ENCODE measurements at regions not wholly inside any gene's neighbourhood (a gene's known extent, or its start where the extent isn't known, plus 50 kb on each side); places are given as distances from the start of the nearest gene placed in this dataset.
A peak's percentile ranks its signal among the peaks of the same experiment; 100 is the strongest.

DNA sequence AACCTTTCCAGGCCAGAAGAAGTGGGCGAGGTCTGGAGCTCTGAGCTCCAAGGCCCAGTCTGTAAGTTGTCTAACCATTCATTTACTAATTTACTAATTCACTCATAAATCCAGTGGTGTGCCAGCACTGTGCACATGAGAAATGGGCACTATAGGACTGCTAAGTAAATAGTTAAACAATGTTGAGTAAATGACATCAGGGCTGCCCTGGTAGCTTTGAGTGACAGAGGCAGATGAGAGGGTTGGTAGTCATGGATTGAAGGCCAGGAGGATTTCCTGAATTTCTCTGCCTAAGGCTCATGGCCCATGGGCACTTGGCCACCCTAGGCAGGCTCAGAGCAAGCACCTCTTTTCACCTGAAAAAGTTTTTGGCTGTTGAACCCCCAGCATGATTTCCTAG lies 216.9 kb upstream of the RXFP2 start:
- ChIA-PET POLR2A (no interaction called here), CTCF (interaction anchor here (3.2 kb wide), 1 partner anchor 15 kb away, joined by 24 read pairs; no protein-coding TSS in a partner anchor)
- TF ChIP-seq, protein P1, sequence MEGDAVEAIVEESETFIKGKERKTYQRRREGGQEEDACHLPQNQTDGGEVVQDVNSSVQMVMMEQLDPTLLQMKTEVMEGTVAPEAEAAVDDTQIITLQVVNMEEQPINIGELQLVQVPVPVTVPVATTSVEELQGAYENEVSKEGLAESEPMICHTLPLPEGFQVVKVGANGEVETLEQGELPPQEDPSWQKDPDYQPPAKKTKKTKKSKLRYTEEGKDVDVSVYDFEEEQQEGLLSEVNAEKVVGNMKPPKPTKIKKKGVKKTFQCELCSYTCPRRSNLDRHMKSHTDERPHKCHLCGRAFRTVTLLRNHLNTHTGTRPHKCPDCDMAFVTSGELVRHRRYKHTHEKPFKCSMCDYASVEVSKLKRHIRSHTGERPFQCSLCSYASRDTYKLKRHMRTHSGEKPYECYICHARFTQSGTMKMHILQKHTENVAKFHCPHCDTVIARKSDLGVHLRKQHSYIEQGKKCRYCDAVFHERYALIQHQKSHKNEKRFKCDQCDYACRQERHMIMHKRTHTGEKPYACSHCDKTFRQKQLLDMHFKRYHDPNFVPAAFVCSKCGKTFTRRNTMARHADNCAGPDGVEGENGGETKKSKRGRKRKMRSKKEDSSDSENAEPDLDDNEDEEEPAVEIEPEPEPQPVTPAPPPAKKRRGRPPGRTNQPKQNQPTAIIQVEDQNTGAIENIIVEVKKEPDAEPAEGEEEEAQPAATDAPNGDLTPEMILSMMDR (IDR thresholded peaks at IDR 0.05; ENCODE audit: insufficient read depth, low read length, missing control alignments), result no peak
- no peak for DNase-seq (ENCODE audit: low read depth, low spot score)
- no peak overlapping the region for H3K4me3 ChIP-seq (ENCODE audit: low read depth, low read length)

DNA sequence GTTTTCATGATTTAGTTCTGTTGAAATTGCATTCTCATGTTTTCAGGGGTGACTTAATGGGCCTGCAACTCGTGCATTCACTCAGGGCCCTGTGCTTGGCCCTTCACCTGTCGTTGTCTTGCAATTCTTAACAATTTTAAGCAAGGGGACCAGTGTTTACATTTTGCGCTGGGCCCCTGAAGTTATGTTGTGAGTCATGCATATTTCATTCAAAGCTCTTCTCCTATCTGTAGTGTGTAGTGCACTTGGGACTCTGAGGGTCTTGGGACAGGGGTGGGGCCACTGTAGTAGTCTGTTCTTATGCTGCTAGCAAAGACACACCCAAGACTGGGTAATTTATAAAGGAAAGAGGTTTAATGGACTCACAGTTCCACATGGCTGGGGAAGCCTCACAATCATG lies 211.2 kb upstream of the RXFP2 start:
- no peak for DNase-seq (ENCODE audit: low read depth, low spot score)
- H3K4me3 ChIP-seq (ENCODE audit: low read depth, low read length), result no peak overlapping the region
- ChIA-PET POLR2A (no interaction called here), CTCF (interaction anchor here (2.5 kb wide), 1 partner anchor 10 kb away, joined by 5 read pairs; no protein-coding TSS in a partner anchor)
- TF ChIP-seq, protein P1 (IDR thresholded peaks at IDR 0.05; ENCODE audit: insufficient read depth, low read length, missing control alignments), result no peak

DNA sequence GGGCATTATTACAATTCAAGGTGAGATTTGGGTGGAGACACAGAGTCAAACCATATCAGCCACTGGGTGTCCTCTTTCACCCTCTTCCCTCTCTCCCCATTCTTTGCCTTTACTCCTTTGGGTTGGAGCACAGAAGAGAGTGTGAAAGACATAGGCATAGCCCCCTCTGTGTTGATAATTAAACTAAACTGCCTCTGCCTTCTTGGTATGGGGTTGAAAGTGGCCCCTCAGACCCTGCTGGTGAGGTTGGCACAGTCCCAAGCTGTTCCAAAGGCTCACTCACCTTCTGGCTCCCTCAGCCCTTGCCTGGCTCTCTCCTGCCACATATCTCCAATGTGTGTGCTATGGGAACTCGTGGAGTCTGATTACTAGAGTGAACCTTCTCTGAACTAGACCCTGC lies 210.6 kb upstream of the RXFP2 start:
- TF ChIP-seq, protein P1 (IDR thresholded peaks at IDR 0.05; ENCODE audit: insufficient read depth, low read length, missing control alignments), result no peak
- no peak overlapping the region for H3K4me3 ChIP-seq (ENCODE audit: low read depth, low read length)
- ChIA-PET POLR2A (no interaction called here), CTCF (interaction anchor here (2.5 kb wide), 1 partner anchor 9 kb away, joined by 5 read pairs; no protein-coding TSS in a partner anchor)
- DNase-seq (ENCODE audit: low read depth, low spot score), result no peak

DNA sequence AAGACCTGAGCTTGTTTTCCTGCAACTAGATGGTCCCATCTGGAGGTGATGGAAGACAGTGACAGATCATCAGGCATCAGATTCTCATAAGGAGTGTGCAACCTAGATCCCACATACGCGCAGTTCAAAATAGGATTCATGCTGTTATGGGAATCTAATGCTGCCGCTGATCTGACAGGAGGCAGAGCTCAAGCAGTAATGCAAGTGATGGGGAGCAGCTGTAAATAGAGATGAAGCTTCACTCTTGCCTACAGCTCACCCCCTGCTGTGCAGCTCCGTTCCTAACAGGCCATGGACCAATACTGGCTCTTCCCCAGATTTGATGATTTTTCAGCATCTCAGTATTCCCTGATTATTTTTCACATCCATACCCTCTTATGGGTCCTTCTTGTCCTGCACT lies 208.4 kb upstream of the RXFP2 start:
- POLR2A ChIA-PET, result no interaction called here
- H3K4me3 ChIP-seq (ENCODE audit: low read depth, low read length), result no peak overlapping the region
- TF ChIP-seq, protein P1 (IDR thresholded peaks at IDR 0.05; ENCODE audit: insufficient read depth, low read length, missing control alignments), result no peak
- CTCF ChIA-PET, result interaction anchor here (0.8 kb wide), 1 partner anchor 294 kb away, joined by 3 read pairs; no protein-coding TSS in a partner anchor
- DNase-seq (ENCODE audit: low read depth, low spot score), result no peak

DNA sequence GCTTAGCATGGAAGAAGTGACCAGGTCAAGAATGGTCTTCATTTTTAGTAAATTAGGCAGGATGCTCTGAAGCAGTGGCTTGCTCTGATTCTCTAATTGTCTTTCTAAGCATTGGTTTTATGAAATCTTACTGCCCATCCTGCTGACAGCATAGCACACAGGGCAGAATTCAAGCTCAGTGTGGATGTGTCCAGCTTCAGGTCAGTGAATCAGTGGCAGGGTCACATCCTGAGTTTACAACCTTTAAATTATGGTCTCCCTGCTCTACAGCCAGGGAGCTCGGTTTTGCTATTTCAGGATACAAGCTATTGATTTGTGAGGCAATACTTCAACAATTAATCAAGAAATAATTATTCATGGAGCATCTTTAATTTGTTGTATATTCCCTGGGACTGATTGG lies 202.3 kb upstream of the RXFP2 start:
- ChIA-PET POLR2A (no interaction called here), CTCF (interaction anchor here (0.8 to 4.5 kb wide), 23 partner anchors 9 to 301 kb away, joined by 3 to 133 read pairs (median 12); partner anchors contain the start of gene RXFP2)
- TF ChIP-seq, protein P1 (IDR thresholded peaks at IDR 0.05; ENCODE audit: insufficient read depth, low read length, missing control alignments), result no peak
- H3K4me3 ChIP-seq (ENCODE audit: low read depth, low read length), result no peak overlapping the region
- no peak for DNase-seq (ENCODE audit: low read depth, low spot score)

DNA sequence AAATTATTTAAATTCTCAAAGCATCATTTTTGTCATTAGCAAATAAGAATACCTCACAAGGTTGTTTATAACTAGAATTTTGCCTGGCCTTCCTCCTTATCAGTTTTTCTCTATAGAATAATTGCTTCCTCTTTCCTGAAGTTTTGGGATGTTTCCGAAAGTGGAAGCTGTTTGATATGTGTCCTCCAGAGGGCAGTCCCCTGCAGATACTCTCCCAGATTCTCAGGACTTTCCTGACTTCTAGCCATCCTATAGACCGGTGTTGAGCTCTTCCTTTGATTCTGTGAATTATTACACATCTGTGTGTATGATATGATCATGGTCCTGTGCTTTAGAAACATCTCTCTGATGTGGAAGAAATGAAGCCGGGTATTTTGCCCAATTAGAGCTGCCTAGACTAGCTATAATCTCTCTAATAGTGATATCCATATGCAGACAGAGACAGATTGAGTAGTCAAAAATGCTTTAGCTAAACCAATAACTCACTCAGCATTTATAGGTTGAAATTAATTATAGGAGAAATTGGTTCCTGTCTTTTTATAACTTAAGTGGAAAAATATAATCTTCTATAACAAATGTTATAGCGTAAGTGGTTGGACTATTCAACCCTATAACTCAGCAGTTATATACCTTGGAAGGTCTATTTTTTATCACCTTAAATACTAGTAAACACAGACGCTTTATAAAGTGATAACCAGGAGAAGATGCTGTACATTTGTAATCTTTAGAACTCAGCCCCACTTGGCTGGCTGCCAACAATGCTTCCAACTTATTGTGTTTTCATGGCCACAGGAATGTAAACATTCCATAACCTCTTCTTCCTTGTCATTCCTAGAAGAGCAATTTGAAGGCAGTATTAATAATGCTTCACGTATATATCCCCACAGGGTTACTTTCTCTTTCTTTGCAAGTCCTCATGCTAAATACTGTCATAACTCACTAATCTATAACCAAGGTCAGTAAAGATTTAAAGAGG lies 201.0 kb upstream of the RXFP2 start:
- TF ChIP-seq, protein P1 (IDR thresholded peaks at IDR 0.05; ENCODE audit: insufficient read depth, low read length, missing control alignments), result peak; percentile 61
- no peak for DNase-seq (ENCODE audit: low read depth, low spot score)
- H3K4me3 ChIP-seq (ENCODE audit: low read depth, low read length), result no peak overlapping the region
- ChIA-PET POLR2A (no interaction called here), CTCF (interaction anchor here (0.5 to 4.5 kb wide), 51 partner anchors 8 to 302 kb away, joined by 3 to 133 read pairs (median 5); partner anchors contain the start of gene RXFP2)
